C4-2B (cell line): ENCODE measurements at regions not wholly inside any gene's neighbourhood (a gene's known extent, or its start where the extent isn't known, plus 50 kb on each side); places are given as distances from the start of the nearest gene placed in this dataset.

Experiments used
- CTCF ChIP-seq: fragments of 450-650 bp; conservative IDR thresholded peaks from 2 replicates; pipeline ENCODE4 v1.5.1; 2017; ENCODE audit warnings: mild to moderate bottlenecking
- ZFX ChIP-seq: fragments of 450-650 bp; IDR thresholded peaks from 2 replicates; pipeline ENCODE4 v1.6.1; 2017

GRCh38 chr7:85396676-85397075 is 209.8 kb upstream of the SEMA3D start:
- no peak for TF ChIP-seq CTCF
- no peak for TF ChIP-seq ZFX
